ENCODE measurements at regions not wholly inside any gene's neighbourhood (a gene's known extent, or its start where the extent isn't known, plus 50 kb on each side); places are given as distances from the start of the nearest gene placed in this dataset.
"Not testable (repeated sequence)": the region's sequence is repeated elsewhere in the genome, so short reads cannot be mapped to it uniquely, and the experiment has no call there.

GRCh38 chr6:113068570-113068969 is 721.4 kb downstream of the RFPL4B start:
- TF ChIP-seq SIN3A (IDR thresholded peaks at IDR 0.05; ENCODE audit: borderline replicate concordance, low read depth, low read length) = no peak
- no peak for TF ChIP-seq POLR2AphosphoS5 (IDR thresholded peaks at IDR 0.05; ENCODE audit: low read depth, low read length)
- TF ChIP-seq, protein P1, sequence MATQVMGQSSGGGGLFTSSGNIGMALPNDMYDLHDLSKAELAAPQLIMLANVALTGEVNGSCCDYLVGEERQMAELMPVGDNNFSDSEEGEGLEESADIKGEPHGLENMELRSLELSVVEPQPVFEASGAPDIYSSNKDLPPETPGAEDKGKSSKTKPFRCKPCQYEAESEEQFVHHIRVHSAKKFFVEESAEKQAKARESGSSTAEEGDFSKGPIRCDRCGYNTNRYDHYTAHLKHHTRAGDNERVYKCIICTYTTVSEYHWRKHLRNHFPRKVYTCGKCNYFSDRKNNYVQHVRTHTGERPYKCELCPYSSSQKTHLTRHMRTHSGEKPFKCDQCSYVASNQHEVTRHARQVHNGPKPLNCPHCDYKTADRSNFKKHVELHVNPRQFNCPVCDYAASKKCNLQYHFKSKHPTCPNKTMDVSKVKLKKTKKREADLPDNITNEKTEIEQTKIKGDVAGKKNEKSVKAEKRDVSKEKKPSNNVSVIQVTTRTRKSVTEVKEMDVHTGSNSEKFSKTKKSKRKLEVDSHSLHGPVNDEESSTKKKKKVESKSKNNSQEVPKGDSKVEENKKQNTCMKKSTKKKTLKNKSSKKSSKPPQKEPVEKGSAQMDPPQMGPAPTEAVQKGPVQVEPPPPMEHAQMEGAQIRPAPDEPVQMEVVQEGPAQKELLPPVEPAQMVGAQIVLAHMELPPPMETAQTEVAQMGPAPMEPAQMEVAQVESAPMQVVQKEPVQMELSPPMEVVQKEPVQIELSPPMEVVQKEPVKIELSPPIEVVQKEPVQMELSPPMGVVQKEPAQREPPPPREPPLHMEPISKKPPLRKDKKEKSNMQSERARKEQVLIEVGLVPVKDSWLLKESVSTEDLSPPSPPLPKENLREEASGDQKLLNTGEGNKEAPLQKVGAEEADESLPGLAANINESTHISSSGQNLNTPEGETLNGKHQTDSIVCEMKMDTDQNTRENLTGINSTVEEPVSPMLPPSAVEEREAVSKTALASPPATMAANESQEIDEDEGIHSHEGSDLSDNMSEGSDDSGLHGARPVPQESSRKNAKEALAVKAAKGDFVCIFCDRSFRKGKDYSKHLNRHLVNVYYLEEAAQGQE (IDR thresholded peaks at IDR 0.05; ENCODE audit: low read depth, low read length) = no peak
- TF ChIP-seq RXRA (IDR thresholded peaks at IDR 0.05; ENCODE audit: borderline replicate concordance, low read depth) = no peak
- TF ChIP-seq TAF1 (IDR thresholded peaks at IDR 0.05; ENCODE audit: borderline replicate concordance, low read depth, low read length) = no peak
- H3K9ac ChIP-seq = peak overlapping the region; percentile 51; the same call in 1 of the 2 replicates
- POLR2A ChIA-PET = no interaction called here

GRCh38 chr6:113070681-113071080 is 723.6 kb downstream of the RFPL4B start:
- POLR2A ChIA-PET; CTCF ChIA-PET; DNase-seq; H3K27me3 ChIP-seq (ENCODE audit: insufficient read depth); H3K9me3 ChIP-seq; H3K79me2 ChIP-seq (ENCODE audit: insufficient read depth); H3K4me2 ChIP-seq; H2AFZ ChIP-seq (ENCODE audit: low read depth); H3K9me2 ChIP-seq; H3K9ac ChIP-seq; H3K4me3 ChIP-seq (ENCODE audit: low read depth in 2 of 2, low read length in 1 of 2); H4K20me1 ChIP-seq (ENCODE audit: insufficient read depth); H3K36me3 ChIP-seq (replicated peaks in 1 of 2; ENCODE audit: control insufficient read depth in 1 of 2, insufficient read depth in 2 of 2, low read length in 1 of 2): not testable (repeated sequence)
- Histone ChIP-seq H3F3A (replicated peaks; ENCODE audit: insufficient read depth) (peaks cover 36% of the 10 kb centered on the region), H3K27ac (ENCODE audit: low read depth in 2 of 2, low read length in 1 of 2) (0 out of 4 replicates have a peak overlapping the region, but pooled peaks of 1 of the 2 experiments have one; percentile 10), H3K4me1 (ENCODE audit: control insufficient read depth in 1 of 2, insufficient read depth in 2 of 2, low read depth in 1 of 2, low read length in 1 of 2) (peaks cover 5 to 45% of the 10 kb centered on the region in 2 experiments; a peak in 3 of 4 replicates)
- 0 out of 2 replicates have a peak, but pooled peaks have one; percentile 17 for TF ChIP-seq PBX3 (IDR thresholded peaks at IDR 0.05)
- TF ChIP-seq TCF12 (IDR thresholded peaks at IDR 0.05) = peak; percentile 11; the same call in 1 of the 2 replicates
- TF ChIP-seq JUND (IDR thresholded peaks at IDR 0.05) = 0 out of 2 replicates have a peak, but pooled peaks have one; percentile 8
- WGBS (ENCODE audit: low lambda C conversion rate) = 66% methylated on average over 3 of the region's 3 CpGs

More at GRCh38 chr6:113068570-113068969, 721.4 kb downstream of the RFPL4B start:
- peaks cover 23% of the 10 kb centered on the region for H3F3A ChIP-seq (replicated peaks; ENCODE audit: insufficient read depth)
- peaks cover 9 to 43% of the 10 kb centered on the region in 2 experiments; a peak in 3 of 4 replicates for H3K4me1 ChIP-seq (ENCODE audit: control insufficient read depth in 1 of 2, insufficient read depth in 2 of 2, low read depth in 1 of 2, low read length in 1 of 2)
- peak overlapping the region; percentile 78 to 94 for H3K27ac ChIP-seq (ENCODE audit: low read depth in 2 of 2, low read length in 1 of 2)
- no peaks in the 10 kb centered on the region for H3K79me2 ChIP-seq (ENCODE audit: insufficient read depth)
- no peak overlapping the region for H2AFZ ChIP-seq (ENCODE audit: low read depth)
- H4K20me1 ChIP-seq (ENCODE audit: insufficient read depth) = no peaks in the 10 kb centered on the region
- H3K36me3 ChIP-seq (replicated peaks in 1 of 2; ENCODE audit: control insufficient read depth in 1 of 2, insufficient read depth in 2 of 2, low read length in 1 of 2) = no peaks in the 10 kb centered on the region
- CTCF ChIA-PET = interaction anchor here (0.9 kb wide), 1 partner anchor 28 kb away, joined by 3 read pairs; no protein-coding TSS in a partner anchor
- H3K9me2 ChIP-seq = no peaks in the 10 kb centered on the region
- DNase-seq = no peak
- 69% methylated on average over 2 of the region's 2 CpGs for WGBS (ENCODE audit: low lambda C conversion rate)
- no peaks in the 10 kb centered on the region for H3K9me3 ChIP-seq
- no peaks in the 10 kb centered on the region for H3K27me3 ChIP-seq (ENCODE audit: insufficient read depth)
- no peak overlapping the region for H3K4me2 ChIP-seq
- H3K4me3 ChIP-seq (ENCODE audit: low read depth in 2 of 2, low read length in 1 of 2) = no peak overlapping the region

Measured in SK-N-SH (cell line).